ENCODE measurements at regions not wholly inside any gene's neighbourhood (a gene's known extent, or its start where the extent isn't known, plus 50 kb on each side); places are given as distances from the start of the nearest gene placed in this dataset.

DNA sequence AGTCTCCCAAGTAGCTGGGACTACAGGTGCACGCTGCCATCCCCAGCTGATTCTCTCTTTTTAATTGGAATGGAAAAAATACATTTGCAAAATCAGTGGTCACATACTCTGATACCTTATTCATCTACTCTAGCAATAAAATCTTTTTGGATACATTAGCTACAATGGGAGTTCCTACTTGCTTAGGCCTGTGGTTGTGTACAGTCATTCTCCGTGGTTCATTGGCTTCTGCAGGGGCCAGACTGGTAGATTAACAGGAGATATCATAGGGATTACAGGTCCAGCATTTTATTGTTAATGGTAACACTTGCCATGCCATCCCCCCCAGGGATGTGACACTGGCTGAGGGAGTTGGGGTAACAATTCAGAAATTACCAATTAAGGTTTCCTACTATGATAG is 140.0 kb downstream of the ADAMTS15 start:
- no peak for DNase-seq

DNA sequence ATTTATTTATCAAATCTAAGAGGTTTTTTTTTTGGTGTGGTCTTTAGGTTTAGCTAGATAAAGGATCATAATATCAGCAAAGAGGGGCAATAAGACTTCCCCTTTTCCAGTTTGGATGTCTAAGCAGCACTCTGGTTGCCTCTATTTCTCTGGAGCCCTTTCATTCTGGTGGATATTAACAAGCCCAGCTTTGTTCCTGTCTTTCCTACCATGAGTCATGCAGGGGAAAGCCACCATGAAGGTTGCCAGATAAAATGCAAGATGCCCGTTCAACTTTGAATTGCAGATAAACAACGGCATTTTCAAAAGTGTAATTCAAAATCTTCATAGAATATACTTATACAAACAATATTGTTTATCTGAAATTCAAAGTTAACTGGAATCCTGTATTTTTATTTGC is 143.6 kb downstream of the ADAMTS15 start:
- no peak for DNase-seq

DNA sequence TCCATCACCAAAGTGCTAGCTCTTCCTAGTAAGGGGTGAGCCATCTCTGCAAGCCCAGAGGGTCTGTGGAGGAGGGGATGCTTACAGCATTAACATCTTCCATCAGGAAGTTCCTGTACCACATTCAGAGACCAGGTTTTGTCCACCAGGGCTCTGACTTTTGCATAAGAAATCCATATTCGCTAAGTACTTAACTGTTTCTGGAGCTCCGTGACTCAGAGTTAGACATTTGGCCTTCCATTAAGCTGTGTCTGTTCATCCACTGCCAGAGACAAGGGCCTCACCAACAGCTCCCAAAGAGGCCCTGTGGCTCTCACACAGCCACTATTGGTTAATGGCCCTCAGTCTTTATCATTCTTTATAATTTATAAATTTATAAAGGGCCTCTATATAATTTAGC is 144.6 kb downstream of the ADAMTS15 start:
- DNase-seq, result no peak

DNA sequence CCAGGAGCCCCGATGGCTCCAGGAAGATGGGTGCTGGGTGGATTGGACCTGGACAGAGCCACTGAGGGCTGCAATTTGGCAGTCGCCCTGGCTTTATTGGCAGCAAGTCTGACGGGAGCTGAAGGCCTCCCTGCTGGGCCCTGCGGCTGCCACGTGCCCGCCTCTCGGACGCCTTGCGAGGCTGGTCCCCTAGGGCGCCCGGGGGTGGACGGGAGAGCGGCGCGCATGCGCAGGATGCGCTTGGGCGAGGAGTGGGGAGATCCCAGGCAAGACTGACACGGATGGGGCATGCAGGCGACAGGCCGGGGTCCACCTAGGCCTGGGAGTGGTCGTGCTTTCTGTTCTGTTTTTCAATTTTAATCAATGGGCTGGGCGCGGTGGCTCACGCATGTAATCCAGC is 150.0 kb downstream of the ADAMTS15 start:
- no peak for DNase-seq

DNA sequence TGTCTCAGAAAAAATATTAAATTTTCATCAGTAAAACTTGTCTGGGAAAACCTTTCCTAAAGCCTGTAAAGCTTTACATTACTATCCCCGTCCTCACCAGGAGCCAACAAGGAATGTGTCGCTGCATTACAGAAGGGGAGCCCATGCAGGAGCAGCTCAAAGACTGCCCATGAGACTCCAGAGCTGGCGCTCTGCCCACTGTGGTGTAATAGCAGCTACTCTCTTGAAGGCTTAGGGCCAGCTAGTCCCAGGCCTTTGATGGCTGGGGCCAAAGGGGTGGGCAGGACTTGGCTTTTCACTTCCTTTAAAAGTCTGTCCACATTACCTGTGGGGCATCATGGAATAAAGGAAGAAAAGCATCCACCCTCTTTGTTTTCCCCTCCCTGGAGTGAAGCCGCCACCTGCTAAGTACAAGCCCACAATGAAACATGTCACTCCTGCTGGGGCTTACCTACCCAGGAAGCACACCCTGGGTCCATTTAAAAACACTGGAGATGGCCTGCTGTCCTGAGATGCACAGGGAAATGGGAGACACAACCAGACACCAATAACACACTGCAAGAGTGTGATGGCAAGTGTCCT is 150.7 kb downstream of the ADAMTS15 start:
- no peak for DNase-seq

DNA sequence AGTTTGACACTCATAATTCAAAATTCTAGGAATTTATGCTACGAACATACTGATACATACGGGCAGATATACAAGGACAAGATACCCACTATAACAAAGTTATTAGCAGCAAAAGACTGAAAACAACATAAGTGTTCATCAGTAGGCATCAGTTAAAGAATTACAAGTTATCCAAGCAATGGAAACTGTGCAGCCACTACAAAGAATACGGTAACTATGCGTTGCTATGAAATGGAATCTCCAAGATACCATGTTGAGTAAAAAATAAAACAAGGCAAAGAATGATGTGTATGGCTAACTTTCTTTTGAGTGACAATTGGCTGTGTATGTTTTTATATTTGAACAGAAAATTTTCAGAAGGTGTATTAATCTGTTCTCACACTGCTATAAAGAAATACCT is 151.7 kb downstream of the ADAMTS15 start:
- DNase-seq, result no peak

DNA sequence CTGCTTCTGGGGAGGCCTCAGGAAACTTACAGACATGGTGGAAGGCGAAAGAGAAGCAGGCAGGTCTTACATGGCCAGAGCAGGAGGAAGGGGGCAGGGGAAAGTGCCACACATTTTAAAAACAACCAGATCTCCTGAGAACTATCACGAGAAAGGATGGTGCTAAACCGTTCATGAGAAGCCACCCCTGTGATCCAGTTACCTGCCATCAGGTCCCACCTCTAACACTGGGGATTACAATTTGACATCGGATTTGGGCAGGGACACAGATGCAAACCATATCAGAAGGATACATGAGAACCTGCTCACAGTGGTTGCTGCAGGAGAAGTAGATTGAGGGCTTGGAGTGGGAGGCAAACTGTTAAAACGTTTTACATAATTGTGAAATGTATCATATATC is 152.2 kb downstream of the ADAMTS15 start:
- DNase-seq, result no peak

DNA sequence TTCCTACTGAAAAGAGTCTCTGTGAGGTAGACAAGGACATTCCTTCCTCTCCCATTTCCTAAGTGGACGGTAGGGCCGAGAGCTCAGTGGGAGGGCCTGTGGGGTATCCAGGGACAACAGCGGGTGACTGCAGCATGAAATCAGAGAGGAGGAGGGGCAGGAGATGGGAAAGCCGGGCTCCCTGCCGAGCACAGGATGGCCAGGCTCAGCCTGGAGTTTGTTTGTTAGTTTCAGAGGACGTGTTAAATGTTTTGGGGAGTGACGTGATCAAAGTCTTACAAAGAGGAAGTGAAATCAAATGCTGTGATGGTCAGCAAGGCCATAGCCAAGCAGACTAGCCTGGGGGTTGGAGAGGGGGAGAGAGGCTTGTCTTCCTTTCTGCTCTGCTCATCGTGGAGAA is 152.7 kb downstream of the ADAMTS15 start:
- no peak for DNase-seq

DNA sequence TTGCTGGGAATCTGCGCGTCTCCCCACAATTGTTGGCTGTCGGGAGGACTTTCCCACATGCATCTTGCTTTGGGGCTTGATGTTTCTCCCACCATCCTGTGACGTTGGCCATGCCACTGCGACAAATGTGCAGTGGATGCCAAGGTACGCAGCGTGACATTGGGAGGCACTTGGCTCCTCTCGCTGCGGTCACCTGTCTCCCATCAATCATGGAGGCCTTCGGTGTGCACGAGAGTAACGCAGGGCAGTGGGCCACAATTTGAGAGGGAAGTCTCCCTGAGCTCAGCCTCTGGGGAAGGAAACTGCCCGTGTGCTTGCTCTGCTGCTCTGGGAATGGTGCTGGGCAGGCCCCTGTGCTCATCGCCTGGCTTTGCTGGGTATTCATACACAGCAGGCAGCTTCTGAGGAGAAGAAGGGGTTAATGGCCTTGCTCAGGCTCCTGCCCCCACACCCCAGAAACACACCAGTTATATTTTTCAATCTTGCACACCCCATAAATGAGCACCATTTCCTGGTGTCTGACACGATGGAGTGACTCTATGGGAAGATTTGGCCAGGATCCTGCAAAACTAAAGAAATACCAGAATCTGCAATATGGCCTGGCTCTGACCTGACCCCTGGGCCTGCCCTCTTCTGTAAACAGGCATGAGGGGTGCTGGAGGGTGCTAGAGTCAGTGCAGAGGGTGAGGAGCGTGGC is 153.5 kb downstream of the ADAMTS15 start:
- no peak for DNase-seq

DNA sequence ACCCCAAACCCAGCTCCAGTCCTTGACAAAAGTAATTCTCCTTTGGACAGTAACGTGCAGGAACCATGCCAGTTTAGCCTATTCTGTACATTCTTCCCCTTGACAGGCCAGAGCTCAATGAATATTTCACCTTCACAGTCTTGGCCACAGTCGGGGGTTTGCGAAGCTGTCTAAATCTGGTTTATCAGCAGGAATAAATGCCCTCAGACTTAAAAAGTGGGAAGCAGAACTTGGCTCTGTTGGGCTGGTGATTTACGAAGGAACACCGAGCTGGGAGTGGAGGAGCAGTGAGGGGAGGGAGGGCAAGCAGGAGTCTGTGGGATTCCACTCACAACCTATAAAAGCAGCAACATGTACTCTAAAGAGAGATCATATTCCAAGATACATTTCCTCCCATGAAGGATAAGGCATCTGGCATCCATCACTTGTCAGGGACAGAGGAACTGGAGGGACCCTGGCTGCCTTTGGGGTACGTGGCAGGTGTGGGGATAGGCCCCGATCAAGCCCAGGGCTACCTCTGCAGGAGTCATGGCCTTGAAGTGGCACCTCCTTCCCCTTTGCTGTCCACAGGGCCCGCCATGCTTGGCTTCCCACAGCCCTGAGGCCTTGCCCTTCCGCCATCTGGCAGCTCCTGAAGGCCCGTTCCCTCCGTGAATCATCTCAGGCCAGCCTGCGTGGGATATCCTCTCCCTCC is 154.3 kb downstream of the ADAMTS15 start:
- DNase-seq, result no peak

DNA sequence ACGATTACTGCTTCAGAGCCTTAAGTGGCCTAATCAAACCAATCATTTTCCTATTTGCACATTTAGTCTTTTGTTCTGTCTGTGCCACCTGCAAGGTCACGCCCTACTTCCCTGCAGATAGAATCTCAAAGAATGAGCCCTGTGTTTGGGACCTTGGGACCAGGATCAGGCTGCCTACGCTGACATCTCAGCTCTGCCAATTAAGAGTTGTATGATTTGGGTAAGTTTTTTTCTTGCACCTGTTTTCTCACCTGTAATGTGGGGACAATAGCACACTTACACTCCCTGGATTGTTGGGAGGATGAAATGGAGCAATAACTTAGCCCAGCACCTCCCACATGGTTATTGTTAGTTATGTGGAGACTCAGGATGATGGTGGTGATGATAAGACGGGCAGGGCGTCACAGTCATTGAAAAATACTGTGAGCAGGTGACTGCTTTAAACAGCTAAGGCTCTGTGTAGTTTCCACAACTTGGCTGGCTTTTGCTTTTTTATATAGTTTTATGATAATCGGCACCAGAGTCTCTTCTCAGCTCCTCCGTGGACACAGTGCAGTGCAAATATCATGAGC is 155.0 kb downstream of the ADAMTS15 start:
- DNase-seq, result no peak

DNA sequence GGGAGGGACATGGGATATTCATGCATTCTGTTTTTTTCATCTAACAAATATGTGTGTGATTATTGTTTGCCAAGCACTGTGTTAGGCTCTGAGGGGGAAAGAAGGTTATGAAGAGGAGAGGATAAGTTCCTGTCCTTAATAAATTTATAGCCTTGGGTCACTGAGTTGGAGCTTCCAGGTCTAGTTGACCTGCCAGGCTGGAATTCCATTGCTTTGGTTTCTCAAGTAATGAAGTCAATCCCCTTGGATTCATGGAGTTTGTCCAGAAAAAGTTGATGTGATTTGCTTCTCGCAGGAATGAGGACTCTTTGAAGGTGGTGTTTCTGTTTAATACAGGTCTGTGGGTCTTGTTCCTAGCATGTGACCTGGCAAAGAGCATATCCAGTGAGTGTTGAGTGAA is 156.2 kb downstream of the ADAMTS15 start:
- no peak for DNase-seq

DNA sequence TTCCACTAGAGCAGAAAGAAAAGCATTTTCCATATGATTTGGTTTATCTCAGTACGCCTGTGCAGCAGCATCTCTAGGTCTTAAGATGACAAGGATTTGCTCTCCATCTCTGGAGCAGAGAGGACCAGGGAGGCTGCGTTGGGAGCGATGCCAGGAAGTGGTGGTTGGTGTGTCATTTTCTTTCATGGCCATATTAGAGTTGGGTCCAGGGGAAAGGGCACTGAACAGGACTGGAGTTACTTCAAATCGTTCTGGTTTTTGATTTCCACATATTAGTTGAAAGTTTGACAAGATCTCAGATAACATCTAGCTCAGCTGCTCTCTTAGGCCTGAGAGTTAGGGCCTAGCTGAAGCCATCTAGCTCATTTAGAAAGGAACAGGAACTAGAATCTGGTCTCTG is 157.7 kb downstream of the ADAMTS15 start:
- DNase-seq, result no peak

DNA sequence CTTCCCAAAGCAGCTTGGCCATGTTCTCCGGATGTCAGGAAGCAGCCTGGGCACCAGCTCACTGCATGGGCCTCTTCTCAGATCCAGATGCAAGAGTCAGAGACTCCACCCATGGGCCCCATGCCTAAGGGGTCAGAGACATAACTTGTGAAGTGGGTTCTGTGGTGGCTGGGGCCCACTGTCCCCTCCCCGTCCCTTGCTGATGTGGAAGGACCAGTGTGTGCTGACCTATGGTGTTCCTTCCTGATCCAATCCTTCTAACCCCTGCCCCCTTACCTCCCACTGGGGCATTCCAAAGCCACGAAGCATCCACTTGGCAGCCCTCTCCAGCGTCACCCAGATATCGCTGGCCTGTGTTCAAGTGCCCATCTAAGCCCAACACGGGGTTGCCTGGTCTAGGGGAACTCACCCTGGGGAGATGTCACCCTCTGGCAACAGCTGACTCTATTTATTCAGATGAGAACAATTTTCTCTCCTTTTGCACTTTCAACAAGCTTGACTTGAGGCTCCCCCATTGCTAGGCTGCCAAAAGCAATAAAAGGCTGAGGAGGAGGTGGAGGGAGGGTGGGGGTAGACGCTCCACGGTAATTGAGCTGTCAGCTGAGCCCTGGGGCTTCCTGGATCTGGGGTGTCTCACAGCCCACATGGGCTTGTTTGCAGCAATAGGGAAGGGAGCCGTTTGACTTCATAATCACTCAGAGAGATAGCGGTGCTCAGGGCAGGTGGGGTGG is 158.5 kb downstream of the ADAMTS15 start:
- DNase-seq, result no peak

DNA sequence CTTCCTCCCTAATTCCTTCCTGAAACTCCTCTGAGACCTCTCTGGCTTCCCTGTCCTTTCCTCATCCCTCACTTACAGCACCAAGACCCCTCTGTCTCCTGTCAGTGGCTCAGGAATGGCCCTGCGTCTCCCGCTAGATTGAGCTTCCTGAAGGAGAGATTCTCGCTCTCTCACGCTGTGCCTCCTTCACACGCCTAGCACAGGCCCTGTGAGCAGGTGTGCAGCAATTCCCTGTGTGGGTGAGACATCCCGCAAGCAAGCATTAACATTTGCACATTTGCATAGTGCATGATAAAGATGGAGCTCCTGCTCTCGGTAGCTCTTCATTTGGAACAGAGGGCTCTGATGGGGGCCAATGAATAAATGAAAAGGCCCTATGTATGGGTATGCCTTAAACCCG is 159.8 kb downstream of the ADAMTS15 start:
- no peak for DNase-seq

DNA sequence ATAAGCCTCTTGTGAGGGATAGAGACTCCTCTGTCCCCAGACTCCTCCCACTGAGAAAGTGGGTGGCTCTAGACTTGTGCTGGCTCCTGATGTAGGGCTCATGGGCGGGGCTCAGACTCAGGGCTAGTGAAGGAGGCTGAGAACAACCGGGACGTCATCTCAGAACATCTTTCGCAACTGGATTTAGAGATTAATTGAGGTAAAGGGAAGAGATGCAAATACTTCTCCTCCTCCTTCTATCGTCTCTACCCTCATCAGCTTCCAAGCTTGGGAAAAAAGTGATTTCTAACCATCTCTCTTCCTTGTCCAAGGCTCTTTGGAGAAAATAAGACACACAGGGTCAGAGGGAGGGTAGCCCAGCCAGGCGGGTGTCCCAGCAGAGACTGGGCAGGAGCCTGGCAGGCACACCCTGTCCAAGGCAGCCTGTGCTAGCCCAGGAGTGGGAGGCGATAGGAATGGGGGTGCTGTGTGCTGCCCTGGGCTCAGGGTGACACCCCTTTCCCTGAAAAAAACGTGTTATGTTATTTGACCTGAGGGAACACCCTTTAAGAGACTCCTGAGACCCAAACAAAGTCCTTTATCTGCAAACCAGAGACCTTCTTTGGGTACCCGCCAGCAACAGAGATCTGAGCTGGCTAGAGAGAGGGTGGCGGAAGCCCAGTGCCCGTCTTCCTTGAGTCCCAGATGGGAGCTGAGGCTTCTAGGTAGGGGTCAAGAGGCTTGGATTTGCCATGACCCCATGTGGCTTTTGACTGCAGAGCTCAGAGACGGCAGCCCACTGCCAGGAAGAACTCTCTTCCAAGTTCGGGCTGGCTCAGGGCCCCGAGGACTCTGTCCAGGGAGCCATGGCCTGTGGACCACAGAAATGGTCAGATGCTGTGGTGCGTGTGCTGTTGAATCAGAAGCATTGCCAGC is 160.9 kb downstream of the ADAMTS15 start:
- no peak for DNase-seq

DNA sequence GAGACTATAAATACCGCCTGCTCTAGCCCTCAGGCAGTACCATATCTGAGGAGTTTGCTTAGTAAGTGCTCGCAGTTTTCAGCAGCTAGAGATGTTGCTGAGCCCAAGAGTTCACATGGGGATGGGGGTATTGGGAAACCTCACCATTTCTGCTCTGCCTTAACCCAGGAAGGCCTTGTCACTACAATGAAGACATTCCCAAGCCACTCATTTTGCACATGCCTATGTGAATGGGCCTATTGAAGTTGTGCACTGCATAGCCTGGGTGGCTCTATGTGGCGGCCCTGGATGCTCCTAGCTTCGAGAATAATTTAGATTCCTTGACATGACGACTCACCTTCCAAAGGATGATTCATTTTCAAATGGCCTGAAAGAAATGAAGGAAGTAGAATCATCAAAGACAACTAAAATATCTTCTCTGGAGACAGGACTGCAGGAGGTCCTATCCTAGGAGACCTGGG is 163.4 kb downstream of the ADAMTS15 start:
- DNase-seq, result no peak

DNA sequence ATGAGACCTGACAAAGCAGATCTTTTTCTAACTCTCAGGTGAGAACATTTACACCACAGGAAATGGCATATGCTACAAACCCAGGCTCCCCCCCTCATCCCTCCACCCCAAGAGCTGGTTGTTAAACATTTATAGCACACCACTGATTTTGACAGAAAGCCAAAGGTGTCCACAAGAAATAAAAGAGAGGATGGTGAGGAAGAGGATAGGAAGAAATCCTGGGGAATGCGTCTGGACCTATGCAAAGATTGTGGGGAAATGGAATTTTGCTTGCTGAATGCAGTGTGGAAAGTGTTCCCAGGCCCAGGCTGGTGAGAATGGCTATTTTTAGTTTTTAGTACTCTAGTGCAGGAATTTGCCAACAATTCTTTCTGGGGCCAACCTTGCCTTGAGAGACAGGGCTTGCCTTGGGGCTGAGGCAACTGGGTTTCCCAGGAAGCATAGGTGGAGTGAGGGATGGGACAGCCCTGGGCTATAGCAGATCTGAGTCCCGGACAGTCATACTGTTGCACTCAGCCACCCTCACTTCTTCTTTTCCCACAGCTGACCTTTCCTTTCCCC is 163.9 kb downstream of the ADAMTS15 start:
- no peak for DNase-seq

DNA sequence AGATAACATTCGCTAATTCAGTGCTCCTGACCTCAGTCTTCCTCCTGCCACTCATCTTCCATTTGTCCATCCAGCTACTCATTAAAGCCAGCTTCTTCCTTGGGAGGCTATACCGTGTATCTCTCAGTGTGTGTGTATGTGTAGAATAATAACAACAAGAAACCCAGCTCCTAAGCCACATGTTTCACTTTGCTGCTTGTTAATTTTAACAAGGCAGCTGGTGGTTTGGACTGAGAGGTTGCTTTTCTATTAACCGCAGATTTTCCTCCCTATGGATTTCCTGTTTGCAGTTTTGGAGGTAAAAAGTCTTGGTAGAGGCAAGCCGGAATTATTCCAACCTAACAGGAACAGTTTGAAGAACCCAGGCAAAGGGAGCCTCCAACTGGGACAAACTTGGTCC is 165.0 kb downstream of the ADAMTS15 start:
- DNase-seq, result no peak

DNA sequence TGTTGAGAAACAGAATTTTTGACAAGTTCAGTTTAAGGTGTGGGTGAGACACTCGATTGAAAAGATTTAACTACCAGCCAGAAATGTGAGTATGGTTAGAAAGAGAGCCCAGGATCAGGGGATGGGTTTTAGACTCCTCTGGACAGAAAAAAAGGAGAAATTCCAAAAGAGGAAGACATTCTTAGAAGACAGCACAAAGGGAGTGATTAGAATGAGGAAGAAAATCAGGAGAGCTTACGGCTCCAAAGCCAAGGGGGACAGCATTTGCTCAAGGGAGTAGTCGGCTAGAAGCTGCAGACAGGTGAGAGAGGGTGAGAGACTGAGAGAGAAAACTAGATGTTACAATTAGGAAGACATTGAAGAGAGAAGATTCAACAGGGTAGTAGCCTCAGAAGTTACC is 166.1 kb downstream of the ADAMTS15 start:
- no peak for DNase-seq

DNA sequence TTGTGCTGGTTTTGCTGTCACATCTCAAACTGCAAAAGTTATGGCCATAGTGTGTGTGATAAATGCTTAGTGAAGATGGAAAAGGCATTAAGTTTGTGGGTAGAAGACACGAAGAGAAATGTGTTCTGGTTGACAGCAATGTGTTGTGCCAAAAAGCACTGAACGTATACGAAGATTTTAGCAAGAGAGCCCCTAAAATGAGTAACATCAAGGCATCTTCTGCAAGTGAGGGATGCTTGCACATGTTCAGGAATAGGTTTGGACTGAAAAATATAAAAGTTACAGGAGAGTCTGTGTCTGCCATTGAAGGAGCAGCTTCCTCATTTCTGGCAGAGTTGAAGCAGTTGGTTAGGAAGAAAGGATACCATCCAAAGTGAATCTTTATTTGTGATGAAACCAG is 167.1 kb downstream of the ADAMTS15 start:
- no peak for DNase-seq

DNA sequence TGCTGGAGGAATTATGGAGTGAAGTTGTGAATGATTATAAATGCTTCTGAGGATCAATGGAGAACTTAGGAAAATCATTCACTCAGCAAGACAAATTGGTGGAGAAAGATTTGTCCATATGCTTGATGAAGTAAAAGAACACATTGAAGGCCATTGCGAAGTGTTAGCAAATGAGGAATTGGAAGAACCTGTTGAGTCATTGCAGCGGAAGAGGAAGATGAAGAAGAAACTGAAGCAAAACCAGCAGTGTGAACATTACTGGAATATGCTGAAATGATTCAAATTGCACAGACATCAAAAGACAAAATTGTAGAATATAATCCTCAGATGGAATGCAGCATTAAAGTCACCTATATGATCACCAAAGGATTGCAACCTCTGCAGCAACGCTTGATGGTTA is 168.1 kb downstream of the ADAMTS15 start:
- DNase-seq, result no peak

Data from 8988T (cell line).